Nucleus accumbens (tissue), 56 donors: ENCODE measurements at regions not wholly inside any gene's neighbourhood (a gene's known extent, or its start where the extent isn't known, plus 50 kb on each side); places are given as distances from the start of the nearest gene placed in this dataset.

Source experiments
- DNase-seq, 56 donors: peaks; one replicate each; lab custom pipeline; 2025; lab: John Stamatoyannopoulos, UW

DNA sequence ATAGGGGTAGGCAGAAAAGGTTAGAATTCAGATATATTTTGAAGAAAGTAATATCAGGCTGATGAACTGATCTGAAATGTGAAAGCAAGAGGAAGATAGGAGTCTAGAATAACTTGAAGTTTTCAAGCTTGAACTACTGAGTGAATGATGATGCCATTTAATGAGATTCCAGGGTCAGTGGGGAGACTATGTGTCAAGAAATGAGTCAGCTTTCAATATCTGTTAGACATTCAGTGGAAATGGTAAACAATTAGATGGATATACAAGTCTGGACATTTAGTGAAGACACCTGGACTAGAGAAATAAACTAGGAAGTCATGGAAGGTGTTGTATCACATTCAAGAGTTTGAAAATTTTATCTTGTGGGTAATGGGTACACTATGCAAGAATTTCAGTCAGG is 326.9 kb downstream of the FSIP2 start:
- DNase-seq = no peak

DNA sequence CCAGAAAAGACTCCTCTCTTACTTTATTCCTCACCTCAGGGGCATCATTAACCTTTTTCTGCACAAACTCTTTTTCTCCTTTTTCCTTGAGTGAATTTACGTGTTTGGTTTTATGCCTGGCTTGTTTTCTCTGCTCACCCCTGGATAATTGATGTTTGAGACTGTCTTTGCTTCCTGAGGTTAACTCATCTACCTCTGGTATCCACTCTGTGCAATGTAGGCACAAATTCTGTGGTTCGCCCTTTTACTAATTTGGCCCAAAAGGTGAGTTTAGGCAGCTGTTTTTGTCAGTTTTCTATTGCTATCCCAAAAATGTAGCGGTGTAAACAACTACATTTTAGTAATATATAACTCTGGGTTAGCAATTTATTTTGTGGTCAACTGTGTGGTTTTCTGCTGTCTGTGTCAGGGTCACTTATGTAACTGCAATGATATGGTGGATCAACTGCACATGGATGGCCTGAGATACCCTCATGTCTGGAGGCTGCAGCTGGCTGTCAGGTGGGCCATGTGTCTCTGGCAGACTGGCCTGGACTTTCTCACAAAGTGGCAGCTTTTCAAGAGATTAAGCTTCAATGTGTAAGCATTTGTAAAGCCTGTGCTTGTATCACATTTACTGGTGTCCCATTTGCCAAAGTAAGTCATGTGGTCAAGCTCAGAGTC is 329.7 kb downstream of the FSIP2 start:
- DNase-seq = no peak

- DNase-seq = no peak
Measured at GRCh38 chr2:186069676-186070075, 331.1 kb downstream of the FSIP2 start.

GRCh38 chr2:186085226-186085625 is 346.6 kb downstream of the FSIP2 start:
- no peak for DNase-seq

GRCh38 chr2:186093174-186093573 is 354.6 kb downstream of the FSIP2 start:
- no peak for DNase-seq

GRCh38 chr2:186098821-186099220 is 360.2 kb downstream of the FSIP2 start:
- no peak for DNase-seq

- no peak for DNase-seq
Measured at GRCh38 chr2:186099826-186100225, 361.2 kb downstream of the FSIP2 start.

DNA sequence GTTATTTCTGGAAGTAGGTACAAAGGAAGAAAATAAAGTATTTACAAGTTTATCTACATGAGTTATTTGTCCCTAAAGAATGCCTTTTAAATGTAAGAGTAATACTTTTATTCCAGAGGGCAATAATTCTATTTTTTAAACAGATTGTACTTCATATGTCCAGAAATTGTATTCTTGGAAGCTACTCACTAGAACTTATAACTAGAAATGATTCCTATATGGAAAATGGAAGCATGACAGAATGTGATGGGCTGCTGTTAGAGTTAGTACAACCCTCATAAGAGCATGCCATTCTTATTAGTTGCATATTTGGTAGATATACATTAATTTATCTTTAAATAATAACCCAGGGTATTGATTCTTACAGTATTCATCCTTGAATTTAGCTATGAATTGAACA is 362.0 kb downstream of the FSIP2 start:
- no peak for DNase-seq

DNA sequence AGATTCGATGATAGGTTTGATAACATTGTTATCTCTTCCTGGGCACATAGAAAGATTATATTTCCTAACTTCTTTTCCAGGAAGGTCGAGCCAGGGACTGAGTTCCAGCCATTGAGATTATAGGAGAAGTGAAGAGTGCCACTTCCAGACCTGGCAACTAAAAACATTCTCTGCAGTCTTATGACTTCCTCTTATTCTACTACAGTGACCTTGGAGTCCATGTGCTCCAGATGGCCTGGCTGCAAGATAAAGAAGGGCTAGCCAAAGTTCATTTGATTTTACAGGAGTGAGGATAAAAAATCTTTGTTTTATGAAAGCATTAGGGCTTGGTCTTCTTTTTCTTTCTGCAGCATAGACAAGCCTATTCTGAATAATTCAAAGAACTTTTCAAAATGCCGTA is 363.0 kb downstream of the FSIP2 start:
- no peak for DNase-seq

DNA sequence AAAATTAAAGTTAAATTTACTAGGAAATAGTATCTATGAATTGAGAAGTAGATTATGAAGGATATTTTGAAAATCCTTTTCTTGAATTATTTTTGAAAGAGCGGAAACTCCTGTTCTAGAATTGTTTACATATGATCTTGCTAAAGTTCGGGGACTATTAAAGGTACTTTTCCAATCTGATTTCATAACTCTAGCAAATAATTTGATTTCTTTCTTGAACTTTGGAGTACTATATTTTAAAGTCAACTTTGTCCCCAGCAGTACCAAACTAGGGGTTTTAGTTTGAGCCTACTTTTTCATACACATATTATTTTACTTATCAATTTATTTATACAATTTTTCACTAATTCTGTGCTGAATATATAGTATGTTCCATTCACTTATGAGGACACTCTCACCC is 364.7 kb downstream of the FSIP2 start:
- DNase-seq = no peak

GRCh38 chr2:186105016-186105724 is 366.6 kb downstream of the FSIP2 start:
- DNase-seq = no peak

- DNase-seq = no peak
Measured at GRCh38 chr2:186108470-186108869, 369.9 kb downstream of the FSIP2 start.

- DNase-seq = no peak
Measured at GRCh38 chr2:186113284-186113683, 372.8 kb upstream of the ZC3H15 start.

- no peak for DNase-seq
Measured at GRCh38 chr2:186125156-186125555, 360.9 kb upstream of the ZC3H15 start.

- no peak for DNase-seq
Measured at GRCh38 chr2:186125625-186126024, 360.4 kb upstream of the ZC3H15 start.

GRCh38 chr2:186126181-186126580 is 359.9 kb upstream of the ZC3H15 start:
- DNase-seq = no peak

DNA sequence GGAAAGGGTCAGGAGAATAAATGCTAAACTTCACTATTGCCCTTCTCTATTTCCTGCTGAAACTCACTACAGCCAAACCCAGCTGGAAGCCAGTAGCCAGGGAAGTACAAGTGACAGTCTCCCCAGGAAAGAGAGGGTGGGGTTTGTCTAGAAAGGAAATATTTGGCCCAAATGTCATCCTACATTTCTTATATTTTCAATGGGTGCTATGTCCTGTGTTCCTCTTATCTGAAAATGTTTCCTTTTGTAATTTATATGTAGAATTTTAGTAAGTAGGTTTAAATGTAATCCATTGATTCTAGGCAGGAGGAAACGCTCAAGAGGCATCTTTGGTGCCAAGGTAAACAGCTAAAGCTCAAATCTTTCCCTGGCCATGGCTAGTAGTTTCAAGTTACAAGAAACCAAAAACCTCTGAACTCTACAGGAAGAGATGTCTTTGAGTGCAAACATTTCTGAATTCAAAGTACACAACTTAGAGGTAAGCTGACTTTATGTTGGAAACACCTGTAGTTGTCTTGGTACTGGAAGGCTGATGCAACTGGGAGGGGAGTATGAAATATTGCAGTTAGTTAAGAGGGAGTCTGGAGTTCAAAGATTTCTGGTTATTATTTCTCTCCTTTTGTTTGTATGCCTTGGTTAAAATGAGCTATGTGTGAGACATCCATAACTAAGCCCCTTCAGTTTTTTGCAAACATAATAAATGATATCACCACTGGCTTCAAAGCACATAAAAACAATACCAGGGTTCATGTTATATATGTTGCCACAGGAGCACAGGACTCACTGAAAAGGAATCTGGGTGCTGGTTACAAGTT is 356.1 kb upstream of the ZC3H15 start:
- DNase-seq = no peak

DNA sequence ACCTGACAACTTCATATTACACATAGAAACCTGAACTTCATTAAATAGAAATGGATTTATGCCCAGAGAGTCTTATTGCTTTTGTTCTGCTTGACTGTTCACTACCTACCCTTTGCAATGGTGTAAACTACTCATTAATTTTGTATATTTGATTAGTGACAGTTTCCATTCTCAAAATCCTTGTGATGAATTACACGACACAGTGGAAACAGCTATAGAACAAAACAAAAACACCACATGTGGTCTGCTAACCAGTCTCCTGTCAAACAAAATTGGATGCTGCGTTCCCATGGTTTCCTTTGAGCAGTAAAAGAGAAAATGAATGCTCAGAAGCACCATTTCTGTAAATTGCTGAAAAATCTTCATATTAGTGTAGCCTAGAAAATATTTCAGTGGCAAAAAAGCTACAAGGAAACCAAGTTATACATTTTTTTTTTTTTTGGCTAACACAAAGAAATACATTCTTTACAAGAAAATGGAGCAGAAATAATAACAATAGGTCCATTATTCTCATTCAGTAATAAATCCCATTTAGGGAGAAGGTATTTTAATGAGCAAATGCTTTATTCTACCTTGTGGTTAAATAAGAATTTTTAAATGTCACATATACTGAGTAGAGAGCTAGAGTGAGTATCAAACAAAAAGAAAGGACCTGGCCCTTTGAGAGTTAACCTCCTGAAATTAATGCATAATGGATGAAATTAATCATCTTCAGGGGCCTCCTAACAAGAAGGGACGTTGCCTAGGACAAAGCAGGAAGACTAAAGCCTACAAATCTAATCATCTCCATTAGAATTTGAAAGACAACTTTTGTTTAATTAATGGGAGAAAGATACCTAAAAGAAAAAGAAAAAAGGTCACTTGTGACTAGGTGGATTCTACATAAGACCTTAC is 355.1 kb upstream of the ZC3H15 start:
- no peak for DNase-seq

DNA sequence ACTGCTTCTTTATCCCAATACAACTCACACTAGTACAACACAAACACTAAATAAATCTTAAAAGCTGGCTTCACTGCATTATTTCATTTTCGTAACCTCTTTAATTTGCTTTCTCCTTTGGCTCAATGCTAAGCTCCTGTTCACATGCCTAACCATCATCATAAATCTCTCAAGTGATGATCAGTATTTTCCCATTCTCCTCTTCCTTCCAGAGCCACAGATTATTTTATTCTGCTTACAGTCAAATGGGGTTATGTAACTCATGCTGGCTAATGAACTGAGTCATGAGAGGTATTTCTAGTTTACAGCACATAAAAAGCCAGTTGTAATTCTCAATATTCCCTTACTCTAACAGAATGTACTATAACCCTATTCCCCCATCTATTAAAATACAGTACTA is 350.4 kb upstream of the ZC3H15 start:
- DNase-seq = no peak

DNA sequence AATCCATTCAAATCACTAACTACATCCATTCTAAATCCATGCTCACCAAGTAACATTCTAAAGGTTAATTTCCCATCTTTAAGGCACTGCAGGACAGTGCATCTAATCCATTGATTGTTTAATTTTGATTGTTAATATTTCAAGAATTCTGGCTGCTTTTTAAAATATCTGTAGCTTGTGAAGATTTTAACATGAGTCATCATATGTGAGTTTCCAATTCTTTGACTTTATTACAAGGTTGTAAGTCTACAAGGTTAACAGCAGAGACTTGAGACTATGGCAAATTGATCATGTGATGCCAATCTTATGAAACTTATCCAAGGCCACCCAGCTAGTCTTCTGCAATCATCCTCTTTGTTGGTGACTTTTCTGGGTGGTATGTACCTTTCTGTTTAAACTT is 349.2 kb upstream of the ZC3H15 start:
- DNase-seq = no peak

DNA sequence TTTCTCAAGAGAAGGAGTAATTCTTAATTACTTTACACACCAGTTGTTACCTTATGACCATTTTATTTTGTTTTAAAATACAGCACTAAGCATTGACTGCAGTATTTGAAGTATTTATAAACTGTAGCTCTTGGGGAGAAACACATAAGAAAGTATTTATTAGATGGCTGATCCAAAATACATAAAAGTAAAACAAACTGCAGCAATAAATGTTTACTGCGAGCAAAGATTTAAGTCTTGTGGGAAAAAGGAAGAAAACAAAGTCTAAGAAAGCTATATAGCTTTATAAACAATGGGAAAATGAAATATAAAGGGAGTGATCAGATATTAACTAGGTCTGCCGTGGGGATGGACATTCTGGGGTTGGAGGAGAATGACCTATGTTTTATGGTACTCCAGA is 347.2 kb upstream of the ZC3H15 start:
- no peak for DNase-seq
